ENCODE measurements at regions not wholly inside any gene's neighbourhood (a gene's known extent, or its start where the extent isn't known, plus 50 kb on each side); places are given as distances from the start of the nearest gene placed in this dataset.

DNA sequence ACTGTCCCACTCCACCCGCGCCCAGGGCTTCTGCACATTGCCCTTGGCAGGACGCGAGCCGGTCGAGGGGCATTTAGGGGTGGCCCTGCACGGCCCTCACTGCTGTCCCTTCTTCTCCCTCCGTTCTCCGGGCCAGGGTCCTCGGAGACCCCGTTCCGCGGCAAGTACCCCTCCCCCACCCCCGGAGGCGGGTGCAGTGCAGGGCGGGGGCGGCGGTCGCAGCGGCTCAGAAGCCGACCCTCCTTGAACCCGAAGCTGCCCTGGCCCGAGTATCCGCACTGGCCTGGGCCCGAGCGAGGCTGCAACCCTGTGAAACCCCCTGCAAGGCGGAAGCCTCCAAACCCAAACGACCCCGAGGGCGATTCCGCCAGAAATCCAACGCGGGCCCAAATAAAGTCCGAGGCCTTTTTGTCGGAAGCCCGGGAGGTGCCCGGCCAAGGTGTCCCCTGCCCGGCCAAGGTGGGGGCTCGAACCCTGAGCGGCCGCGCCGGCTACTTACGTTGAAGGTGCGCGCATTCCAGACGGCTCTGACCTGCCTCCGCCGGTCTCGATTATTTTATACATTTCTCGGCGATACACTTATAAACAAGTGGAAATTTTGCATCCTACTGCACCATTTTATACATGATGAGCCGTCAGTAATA is 53.1 kb upstream of the TMEM33 start:
- Histone ChIP-seq H3K79me2 (ENCODE audit: control insufficient read depth, insufficient read depth, low read length) (no peaks in the 10 kb centered on the region), H3K9ac (ENCODE audit: control insufficient read depth, extremely low read depth, insufficient read depth, low read length) (no peak overlapping the region), H3K27me3 (ENCODE audit: control insufficient read depth, extremely low read depth, insufficient read depth, low read length) (peaks cover 66% of the 10 kb centered on the region), H3K4me1 (ENCODE audit: control insufficient read depth, extremely low read depth, insufficient read depth, low read length) (no peaks in the 10 kb centered on the region), H3K9me3 (ENCODE audit: control insufficient read depth, low read depth, low read length) (no peaks in the 10 kb centered on the region), H4K20me1 (ENCODE audit: control insufficient read depth, extremely low read depth, insufficient read depth, low read length) (peaks cover 3% of the 10 kb centered on the region), H3K4me2 (ENCODE audit: control insufficient read depth, extremely low read depth, insufficient read depth, low read depth, low read length) (peak overlapping the region; percentile 65), H3K9me1 (ENCODE audit: control insufficient read depth, extremely low read depth, insufficient read depth, low read length) (no peaks in the 10 kb centered on the region), H2AFZ (ENCODE audit: control insufficient read depth, low read length) (no peak overlapping the region), H3K36me3 (ENCODE audit: control insufficient read depth in 2 of 2, extremely low read depth in 1 of 2, insufficient read depth in 2 of 2, low read length in 2 of 2) (no peaks in the 10 kb centered on the region), H3K27ac (ENCODE audit: control insufficient read depth, insufficient read depth, low read length) (no peak overlapping the region), H3K4me3 (ENCODE audit: control insufficient read depth in 2 of 3, extremely low read depth in 1 of 3, insufficient read depth in 2 of 3, low read depth in 1 of 3, low read length in 3 of 3) (peak overlapping the region in 1 of 3 experiments; percentile 37)
- DNase-seq (ENCODE audit: low read depth, low spot score) (no peak), FAIRE-seq (no peak)
- TF ChIP-seq, protein P1, sequence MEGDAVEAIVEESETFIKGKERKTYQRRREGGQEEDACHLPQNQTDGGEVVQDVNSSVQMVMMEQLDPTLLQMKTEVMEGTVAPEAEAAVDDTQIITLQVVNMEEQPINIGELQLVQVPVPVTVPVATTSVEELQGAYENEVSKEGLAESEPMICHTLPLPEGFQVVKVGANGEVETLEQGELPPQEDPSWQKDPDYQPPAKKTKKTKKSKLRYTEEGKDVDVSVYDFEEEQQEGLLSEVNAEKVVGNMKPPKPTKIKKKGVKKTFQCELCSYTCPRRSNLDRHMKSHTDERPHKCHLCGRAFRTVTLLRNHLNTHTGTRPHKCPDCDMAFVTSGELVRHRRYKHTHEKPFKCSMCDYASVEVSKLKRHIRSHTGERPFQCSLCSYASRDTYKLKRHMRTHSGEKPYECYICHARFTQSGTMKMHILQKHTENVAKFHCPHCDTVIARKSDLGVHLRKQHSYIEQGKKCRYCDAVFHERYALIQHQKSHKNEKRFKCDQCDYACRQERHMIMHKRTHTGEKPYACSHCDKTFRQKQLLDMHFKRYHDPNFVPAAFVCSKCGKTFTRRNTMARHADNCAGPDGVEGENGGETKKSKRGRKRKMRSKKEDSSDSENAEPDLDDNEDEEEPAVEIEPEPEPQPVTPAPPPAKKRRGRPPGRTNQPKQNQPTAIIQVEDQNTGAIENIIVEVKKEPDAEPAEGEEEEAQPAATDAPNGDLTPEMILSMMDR (optimal IDR thresholded peaks at IDR 0.05 in 1 of 3, IDR thresholded peaks at IDR 0.05 in 1 of 3, conservative IDR thresholded peaks at IDR 0.05 in 1 of 3; ENCODE audit: extremely low read depth in 1 of 3, insufficient read depth in 2 of 3, low read length in 3 of 3) = no peak
- peak; percentile 99 for TF ChIP-seq EZH2 (IDR thresholded peaks at IDR 0.05; ENCODE audit: low read length)
- dilution Hi-C loops (cut with MboI; ENCODE audit: extremely low pct_ligation_motif_present, low sequenced_read_pairs) = no loop called here

DNA sequence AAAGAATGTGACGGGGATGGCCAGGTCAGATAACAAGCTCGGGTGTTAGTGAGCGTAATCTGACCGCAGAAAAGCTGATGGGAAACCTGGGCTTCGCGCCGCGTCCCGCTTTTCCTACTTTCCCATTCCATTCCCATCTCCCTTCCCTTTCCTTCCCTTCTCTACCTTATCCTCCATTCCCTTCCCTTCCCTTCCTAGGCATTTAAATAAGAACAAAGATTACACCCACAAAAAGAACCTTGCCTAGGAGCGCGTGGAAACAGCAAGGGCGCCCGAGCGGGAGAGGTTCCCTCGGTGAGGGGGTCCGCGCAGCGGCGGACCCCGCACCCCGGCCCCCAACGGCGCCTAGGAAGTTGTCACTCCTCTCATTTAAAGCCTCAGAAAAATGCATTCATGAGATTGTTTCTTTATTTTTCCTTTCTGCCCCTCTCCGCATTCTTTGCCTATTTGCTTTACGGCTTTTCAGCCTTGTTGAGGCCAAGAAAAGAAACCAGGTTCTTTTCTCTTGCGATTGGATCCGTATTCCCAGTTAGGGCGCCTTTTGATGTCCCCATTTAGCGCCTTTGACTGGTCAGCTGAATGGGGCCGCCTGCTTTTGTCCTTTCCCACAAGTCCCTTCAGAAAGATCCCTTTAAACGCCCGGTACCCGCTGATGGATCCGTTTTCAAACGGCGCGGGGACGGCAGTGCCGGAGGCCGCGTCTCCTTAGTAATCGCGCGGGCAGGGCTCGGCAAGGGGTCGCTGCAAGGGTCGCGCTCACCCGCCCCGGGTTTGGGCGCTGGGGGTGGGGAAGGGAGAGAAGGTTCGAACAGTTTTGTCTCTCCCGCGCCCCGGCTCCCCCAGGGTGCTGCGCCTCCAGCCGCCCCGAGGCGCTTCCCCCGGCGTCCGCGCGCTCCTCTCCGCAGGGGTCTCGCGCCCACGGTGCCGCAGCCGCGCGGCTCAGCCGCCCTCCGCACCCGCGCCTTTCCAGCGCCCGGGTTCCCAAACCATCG is 54.1 kb upstream of the TMEM33 start:
- DNase-seq (ENCODE audit: low read depth, low spot score) (no peak), FAIRE-seq (no peak)
- Histone ChIP-seq H3K27ac (ENCODE audit: control insufficient read depth, insufficient read depth, low read length) (no peak overlapping the region), H3K4me1 (ENCODE audit: control insufficient read depth, extremely low read depth, insufficient read depth, low read length) (no peaks in the 10 kb centered on the region), H3K4me2 (ENCODE audit: control insufficient read depth, extremely low read depth, insufficient read depth, low read depth, low read length) (peak overlapping the region; percentile 60), H3K36me3 (ENCODE audit: control insufficient read depth in 2 of 2, extremely low read depth in 1 of 2, insufficient read depth in 2 of 2, low read length in 2 of 2) (no peaks in the 10 kb centered on the region), H3K9ac (ENCODE audit: control insufficient read depth, extremely low read depth, insufficient read depth, low read length) (no peak overlapping the region), H3K79me2 (ENCODE audit: control insufficient read depth, insufficient read depth, low read length) (no peaks in the 10 kb centered on the region), H3K27me3 (ENCODE audit: control insufficient read depth, extremely low read depth, insufficient read depth, low read length) (peaks cover 70% of the 10 kb centered on the region), H3K9me3 (ENCODE audit: control insufficient read depth, low read depth, low read length) (no peaks in the 10 kb centered on the region), H3K4me3 (ENCODE audit: control insufficient read depth in 2 of 3, extremely low read depth in 1 of 3, insufficient read depth in 2 of 3, low read depth in 1 of 3, low read length in 3 of 3) (peak overlapping the region in 2 of 3 experiments; percentile 29 to 41), H2AFZ (ENCODE audit: control insufficient read depth, low read length) (no peak overlapping the region), H4K20me1 (ENCODE audit: control insufficient read depth, extremely low read depth, insufficient read depth, low read length) (peaks cover 3% of the 10 kb centered on the region), H3K9me1 (ENCODE audit: control insufficient read depth, extremely low read depth, insufficient read depth, low read length) (no peaks in the 10 kb centered on the region)
- dilution Hi-C loops (cut with MboI; ENCODE audit: extremely low pct_ligation_motif_present, low sequenced_read_pairs) = no loop called here
- TF ChIP-seq, protein P1 (optimal IDR thresholded peaks at IDR 0.05 in 1 of 3, IDR thresholded peaks at IDR 0.05 in 1 of 3, conservative IDR thresholded peaks at IDR 0.05 in 1 of 3; ENCODE audit: extremely low read depth in 1 of 3, insufficient read depth in 2 of 3, low read length in 3 of 3) = no peak
- TF ChIP-seq EZH2 (IDR thresholded peaks at IDR 0.05; ENCODE audit: low read length) = peak; percentile 41
